Activated naive CD4-positive, alpha-beta T cell treated with anti-CD3 and anti-CD28 coated beads, Interleukin-2, amount 50 U/mL, for 16 hours (primary cell): ENCODE measurements at regions not wholly inside any gene's neighbourhood (a gene's known extent, or its start where the extent isn't known, plus 50 kb on each side); places are given as distances from the start of the nearest gene placed in this dataset.
"Not testable (repeated sequence)": the region's sequence is repeated elsewhere in the genome, so short reads cannot be mapped to it uniquely, and the experiment has no call there.

Source experiments
- DNase-seq: peaks from one replicate; pipeline ENCODE4 v3.0.0-alpha.2; 2020

DNA sequence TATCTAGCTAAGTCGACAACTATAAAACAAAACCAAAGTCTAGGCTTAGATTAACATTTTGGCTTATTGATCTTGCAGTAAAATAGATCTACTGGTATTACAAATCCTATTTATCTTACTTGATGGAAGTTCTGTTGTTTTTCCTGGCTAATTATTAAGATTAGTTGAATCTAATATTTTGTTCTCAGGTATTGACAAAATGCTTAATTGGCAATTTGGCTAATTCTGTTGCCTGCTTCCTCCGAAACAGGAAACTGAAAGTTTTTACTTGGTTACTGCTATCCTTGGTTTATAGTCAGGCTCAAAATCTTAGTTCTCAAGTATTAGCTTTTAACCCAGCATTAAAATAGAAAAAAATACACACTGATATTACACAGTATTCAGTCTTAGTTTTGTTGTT, 820.5 kb downstream of the NR2F1-AS1 start:
- DNase-seq: no peak

DNA sequence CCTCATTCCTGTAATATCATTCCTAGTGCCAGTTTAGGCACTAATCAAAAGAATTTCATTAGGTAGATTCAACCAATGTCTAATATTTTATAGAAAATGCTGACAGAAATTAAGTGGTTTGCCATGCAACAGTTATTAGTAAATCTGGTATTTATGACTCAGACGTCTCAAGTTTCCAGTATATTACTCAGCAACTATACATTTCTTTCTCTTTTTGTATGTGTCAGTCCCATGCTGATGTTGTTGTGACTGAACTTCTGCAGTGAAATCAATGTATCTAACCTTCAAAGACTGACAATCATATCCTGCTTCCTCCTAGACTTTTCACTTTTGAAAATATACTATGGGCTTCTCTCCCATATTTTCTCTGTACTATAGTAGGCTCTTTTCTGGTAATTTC, 822.5 kb downstream of the NR2F1-AS1 start:
- no peak for DNase-seq

DNA sequence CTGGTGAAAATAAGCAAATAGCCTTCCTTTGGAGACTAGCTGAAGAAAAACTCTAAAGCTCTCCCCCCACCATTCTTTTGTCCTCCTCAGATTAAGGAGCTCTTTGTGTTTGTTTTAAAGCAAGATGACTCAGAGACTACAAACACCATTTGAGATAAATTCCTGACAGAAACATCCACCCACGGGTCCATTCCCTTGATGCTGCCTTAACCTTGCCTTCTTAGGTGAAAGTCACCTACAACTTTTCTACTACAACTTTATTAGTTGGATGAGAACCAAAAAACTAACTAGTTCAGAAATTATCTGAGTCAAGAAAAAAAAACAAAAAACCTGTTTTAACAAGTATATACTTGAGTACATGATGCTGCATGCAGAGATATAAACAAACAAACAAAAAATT, 831.1 kb downstream of the NR2F1-AS1 start:
- DNase-seq: no peak

DNA sequence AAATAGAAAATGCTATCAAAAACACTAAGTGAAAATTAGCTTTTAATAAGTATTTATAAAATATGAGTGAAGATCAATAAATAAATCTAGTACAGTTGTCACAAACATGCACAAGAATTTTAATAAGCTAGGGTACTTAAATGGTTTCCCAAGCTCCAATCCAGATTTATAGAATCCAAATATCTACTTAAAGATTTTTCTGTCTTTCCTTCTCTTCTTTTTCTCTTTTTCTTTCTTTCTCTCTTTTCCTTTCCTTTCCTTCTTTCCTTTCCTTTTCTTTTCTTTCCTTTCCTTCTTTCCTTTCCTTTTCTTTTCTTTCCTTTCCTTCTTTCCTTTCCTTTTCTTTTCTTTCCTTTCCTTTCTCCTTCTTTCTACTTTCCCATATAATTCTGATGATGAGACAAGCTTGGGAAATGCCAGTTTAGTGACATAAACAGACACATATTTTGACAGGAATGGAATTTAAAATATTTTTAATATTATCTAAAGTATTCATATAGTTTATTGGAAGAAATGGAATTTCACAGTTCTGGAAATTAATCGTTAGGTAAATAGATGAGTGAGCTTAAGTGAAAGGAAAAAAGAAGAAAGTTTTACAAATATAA, 832.8 kb downstream of the NR2F1-AS1 start:
- DNase-seq: no peak

DNA sequence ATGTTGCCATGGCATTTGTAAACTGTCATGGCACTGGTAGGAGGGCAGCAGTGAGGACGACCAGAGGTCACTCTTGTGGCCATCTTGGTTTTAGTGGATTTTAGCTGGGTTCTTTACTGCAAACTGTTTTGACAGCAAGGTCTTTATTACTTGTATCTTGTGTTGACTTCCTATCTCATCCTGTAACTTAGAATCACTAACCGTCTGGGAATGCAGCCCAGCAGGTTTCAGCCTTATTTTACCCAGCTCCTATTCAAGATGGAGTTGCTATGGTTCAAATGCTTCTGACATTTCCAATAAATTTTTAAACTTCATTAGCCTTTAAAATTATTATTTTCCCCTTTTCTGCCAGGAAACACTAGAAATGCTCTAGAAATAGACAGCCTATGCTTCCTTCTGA, 839.1 kb downstream of the NR2F1-AS1 start:
- no peak for DNase-seq

DNA sequence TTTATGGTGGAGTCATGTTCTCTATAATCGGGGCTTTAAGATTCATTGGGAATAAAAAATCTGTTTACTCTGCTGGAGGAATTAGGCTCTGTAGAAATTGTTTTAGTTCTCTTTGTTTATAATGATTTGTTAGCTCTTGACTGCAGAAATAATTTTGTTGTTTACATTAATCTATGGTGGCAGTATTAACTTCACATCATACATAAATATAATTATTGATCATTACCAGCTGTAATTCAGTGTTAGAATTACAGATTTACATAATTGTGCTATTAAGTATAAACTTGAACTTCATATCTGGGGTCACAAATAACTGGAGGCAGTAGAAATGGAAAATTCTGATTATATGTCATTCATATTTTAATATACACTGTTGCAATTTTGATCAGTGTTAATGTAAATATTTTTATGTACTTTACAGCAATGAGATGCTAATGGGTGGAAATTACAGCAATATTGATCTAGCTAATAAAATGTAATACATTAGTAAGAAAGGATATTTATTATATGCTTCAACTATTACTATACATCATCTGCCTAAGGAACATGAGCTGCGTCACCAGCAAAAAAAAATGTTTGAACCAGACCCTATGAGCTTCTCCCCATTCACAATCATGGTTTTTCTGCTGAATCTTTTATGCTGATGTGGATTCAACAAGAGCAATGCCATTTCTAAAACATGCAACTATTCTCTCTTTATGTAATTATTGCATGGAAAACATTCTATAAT, 846.6 kb downstream of the NR2F1-AS1 start:
- DNase-seq: no peak

DNA sequence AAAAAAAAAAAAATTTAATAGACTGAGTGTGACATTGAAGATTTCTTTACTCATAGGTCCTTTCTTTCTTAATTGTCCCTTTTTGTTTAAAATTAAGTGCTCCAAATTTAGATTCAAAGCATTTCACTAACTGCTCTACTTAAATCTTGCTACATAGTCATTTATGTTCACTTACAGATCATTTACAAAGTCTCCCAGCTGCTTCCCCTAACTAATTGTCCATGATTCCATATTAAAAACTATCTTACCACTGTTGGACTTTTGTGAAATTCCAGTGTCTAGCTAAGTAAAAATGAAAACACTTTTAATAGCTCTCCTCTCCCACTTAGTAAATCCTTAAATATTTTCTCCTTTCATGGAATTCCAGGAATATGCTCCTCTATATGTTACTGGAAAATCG, 850.5 kb downstream of the NR2F1-AS1 start:
- DNase-seq: no peak

DNA sequence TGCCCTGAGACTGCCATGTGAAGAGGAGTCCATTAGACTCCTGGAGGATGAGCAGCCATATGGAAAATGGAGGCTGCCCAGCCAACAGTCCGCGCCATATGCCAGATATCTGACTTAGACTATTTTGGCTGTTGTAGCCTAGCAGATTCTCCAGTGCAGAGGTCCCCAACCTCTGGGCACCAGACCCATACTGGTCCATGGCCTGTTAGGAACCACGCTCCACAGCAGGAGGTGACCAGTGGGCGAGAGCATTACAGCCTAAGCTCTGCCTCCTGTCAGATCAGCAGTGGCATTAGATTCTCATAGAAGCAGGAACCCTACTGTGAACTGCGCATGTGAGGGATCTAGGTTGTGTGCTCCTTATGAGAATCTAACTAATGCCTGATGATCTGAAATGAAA, 851.9 kb downstream of the NR2F1-AS1 start:
- no peak for DNase-seq

DNA sequence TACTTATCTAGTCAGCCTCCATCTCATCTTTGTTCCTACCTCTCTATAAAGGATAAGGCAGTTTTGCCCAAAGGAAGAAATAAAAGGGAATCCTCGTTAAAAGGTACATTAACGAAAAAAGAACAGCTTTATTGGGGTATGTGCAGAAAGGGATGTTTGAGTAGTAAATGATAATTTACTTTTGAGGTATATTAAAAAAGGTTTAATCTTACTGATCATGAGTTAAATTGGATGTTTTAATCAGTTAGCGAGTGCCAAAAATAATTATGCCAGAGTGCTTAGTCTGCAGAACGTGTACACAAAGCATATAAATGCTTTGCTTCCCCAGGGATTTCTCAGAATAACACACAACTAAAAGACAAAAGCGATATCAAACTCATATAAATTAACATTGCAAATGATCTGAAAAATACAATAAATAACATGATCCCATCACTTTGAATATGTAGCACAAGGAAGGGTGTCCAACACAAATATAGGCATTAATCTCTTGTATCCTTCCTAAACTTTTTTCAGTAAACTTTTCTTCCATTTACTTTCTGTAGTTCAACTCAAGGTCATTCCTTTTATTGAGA, 865.0 kb downstream of the NR2F1-AS1 start:
- no peak for DNase-seq

DNA sequence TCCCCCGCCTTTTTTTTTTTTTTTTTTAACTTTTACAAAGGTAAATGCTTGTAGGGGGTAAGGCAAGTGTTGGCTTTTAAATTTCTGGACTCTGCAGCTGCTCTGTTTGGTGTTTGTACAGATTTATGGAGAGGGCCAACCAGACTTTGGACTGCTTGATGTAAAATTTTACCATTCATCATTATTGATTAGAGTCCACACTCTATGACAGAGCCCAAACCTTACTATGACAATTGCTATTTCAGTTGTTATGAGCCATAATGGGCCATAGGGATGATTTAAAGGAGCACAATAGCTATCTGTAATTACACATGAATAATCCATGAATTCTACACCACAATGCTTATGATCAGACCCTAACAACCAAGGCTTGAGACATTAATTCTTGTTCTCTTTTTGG, 867.2 kb downstream of the NR2F1-AS1 start:
- no peak for DNase-seq

DNA sequence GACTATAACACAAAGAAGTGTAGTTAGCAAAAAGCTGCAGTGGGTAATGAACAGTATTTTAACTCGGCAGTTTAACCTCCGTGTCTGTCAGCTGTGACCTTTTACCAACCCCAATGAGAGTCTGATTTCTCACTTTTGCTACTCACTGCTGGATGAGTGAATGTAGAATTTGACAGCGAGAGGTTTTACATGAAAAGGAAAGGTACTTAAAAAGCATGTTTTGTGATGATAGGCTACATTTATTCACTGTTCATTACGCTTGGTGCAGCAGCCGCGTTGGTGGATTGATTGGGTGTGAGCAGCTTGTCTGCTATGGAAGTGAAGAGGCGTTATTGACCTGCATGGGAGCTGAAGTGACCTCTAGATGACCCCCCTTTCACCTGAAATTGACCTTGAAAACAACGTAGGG, 867.7 kb downstream of the NR2F1-AS1 start:
- no peak for DNase-seq

DNA sequence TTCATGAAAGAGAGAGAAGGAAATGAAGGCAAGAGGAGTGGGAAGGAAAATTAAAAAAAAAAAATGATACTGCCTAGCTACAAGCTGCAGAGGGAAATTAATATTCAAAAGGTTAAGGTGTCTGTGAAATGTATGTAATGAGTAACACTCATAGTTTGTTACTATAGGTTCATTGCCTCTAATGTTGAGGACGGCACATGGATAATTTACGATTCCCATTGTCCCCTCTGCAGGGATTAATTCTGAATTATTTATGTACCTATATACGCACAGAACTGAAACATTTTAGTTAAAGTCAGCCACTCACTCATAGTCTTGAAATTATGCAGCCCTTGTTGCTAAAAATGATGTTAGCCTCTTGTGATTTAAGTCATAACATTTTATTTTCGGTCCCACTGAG, 869.1 kb downstream of the NR2F1-AS1 start:
- DNase-seq: no peak

DNA sequence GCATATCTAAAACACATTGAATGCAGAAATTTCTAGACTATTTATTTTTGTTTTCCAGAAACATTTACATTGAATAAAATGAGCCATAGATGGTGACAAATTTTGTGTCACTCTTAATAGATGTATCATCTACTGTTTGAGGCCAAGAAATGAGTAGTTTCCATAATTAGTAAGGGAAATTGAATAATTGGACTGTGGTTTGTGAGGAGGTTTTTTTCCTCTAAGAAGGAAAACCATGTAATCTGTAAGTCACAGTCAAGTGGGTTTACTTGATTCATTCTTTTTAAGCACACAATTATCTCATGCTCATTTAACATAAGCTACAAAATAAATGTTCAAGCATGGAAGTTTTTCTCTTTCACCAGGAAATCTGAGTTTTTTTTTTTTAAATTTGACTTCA, 876.4 kb downstream of the NR2F1-AS1 start:
- no peak for DNase-seq

DNA sequence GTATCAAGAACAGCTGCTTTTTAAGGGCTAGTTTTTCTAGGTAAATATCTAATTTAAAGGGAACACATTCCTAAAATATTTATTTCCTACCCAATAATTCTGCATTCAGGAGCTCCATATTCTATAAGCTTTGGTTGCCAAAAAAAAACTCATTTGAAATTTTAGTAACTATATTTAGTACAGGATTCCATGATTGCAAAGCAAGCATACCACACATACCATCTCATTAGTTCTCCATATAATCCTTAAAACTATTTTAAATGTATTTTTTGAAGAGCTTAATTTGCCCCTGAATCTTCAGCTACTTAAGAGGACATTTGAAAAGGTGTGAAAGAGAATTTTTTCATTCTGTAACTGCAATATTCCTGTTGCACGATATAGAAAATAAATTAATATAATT, 877.0 kb downstream of the NR2F1-AS1 start:
- DNase-seq: no peak

DNA sequence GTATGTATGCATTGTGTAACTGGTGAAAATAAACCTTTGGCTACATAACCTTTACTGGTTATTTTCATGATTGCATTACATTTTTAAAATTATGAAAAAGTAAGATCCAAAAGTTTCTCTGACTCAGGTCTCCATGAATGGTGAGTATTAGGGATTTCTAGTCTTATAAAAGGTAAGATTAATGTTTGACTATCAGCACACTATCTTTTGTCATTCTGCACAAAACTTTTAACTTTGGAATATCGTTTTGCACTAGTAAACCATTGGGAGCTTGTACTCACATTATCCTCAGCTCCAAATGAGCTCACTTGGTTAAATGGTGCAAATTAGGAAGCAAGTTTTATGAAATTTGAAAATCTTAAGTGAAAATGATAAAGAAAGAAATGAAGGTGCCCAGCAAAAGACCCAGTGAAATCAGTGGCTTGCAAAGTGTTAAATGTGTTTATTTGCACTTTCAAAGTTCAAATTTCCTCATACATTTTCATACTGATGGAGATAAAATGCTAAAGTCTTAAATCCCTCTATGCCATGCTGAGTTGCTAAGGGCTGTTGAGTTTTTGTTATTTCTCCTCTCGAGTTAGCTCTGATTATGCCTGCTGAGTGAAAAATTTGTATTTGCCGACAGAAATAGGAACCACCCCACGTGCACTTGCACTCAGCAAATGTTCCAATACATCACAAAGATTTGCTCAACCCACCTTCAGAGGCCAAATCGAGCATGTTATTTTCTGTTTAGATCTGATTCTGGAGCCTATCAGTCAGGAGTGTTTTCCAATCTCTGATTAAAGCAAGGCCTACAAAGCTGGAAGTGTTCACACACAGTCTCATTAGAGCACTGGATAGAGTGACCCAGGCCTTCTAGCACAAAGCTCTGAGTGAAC, 885.7 kb downstream of the NR2F1-AS1 start:
- DNase-seq: no peak

DNA sequence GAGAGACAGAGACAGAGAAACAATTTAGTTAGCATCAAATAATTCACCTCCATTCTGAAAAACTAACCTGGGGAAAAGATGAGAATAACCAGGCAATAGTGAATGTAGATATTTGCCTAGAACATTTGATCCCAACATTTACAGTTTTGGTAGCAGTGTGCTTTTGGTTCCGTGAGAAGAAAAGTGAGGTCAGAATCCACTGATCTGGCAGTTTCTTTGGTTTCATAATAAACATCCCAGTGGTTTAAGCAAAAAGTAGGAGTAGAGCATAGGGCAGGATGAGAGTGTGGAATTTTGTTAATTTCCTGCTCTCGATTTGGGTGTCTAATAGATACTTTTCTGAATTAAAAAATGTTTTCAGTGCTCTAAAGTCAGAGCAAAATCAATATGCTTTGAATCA, 887.0 kb downstream of the NR2F1-AS1 start:
- no peak for DNase-seq

DNA sequence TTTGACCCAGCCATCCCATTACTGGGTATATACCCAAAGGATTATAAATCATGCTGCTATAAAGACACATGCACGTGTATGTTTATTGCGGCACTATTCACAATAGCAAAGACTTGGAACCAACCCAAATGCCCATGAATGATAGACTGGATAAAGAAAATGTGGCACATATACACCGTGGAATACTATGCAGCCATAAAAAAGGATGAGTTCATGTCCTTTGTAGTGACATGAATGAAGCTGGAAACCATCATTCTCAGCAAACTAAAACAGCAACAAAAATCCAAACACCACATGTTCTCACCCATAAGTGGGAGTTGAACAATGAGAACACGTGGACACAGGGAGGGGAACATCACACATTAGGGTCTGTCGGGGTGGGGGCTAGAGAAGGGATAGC, 889.1 kb downstream of the NR2F1-AS1 start:
- not testable (repeated sequence) for DNase-seq

DNA sequence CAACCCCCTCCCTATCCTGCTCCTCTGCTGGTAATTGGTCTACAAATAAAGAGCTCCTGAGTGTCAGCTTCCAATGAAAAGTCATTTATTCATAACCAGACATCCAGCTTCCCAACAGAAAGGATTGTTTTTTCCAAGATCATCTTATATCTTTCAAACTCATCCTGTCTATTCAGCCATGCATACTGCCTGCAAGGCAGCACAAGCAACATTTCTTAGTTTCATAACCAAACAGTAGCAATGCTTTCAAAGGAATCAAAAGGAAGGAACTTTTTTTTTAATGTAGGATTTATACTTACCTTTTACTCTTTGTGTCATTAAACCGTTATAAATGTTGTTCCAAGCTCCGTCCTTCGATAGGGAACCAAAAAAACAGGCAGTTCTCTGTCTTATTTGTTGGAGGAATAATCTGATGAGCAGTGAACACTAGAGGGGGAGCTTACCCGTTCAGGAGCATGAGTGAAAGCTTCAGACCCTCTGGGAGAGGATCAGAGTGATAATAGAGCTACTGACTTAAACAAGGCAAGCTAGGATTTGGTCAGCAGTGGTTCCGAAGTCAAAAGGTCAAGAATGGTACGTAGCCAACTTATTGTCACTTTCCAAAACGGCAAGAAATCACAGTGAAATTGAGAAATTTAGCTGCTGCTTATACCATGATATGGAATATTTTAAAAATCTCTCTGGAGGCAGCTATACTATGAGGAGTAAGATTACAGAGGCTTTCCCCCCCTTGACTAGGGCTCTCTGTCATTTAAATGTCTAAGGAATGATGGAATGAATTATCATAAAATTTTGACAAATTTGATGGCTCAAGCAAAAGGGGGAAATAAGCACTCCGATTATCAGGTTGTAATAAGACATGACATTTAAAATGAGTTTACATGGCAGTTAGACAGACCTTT, 892.9 kb downstream of the NR2F1-AS1 start:
- DNase-seq: no peak

DNA sequence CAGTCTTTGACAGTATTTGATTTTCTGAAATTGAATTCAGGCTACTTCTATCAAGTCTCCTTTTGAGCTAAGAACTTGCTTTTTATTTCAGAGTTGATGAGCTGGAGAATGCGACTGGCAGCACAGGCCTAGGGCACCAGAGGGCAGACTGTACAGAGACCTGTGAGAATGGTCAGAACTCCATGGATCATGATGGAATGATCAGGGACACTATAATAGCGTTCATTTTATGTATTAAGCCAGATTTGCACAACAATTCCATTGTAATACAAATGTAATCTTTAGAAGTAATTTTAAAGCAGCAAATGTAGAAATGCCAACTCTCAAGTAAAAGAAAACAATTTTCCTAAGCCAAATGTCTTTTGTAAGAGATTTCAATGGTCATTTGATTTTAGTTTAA, 902.4 kb downstream of the NR2F1-AS1 start:
- DNase-seq: no peak

DNA sequence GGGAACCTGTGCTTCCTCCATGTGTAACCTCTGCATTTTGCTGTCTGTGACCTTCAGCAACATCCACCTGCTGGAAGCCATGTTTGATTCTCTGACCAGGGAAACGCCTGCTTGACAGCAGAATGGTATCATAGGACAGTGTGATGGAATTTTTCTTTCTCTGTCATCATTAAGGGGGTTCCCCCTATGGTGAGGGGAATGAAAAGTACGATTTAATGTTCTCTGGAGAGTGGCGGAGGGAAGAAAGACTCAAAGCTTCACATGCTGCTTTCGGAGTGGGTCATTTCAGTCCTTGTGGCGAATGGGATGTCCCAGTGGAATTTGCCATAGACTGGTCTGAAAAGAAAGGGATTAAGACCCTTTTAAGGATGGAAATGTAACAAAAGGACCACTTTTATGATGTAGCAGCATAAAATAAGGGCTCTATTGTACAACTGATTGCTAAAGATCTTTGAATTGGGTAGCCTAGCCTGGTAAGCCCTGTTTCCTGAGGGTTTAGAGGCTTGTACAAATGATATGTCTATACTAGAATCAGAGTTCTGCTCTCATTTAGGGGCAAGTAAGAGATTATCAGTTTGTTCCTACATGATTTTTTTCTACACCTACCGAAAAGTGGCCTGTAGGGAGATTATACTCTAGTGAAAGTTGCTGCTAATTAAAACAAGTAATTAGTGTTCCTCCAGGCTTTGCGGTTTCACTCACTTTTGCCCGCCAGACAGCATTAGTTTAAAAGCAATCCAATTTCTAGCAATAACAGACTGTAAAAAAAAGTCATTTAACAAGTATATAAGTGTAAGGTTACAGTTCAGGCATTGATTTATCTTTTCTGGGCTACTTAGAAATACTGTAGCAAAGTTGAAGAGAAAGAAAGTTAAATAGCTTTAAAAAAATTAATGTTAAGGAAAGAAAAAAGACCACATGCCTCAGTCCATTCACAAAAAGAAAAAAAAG, 904.5 kb downstream of the NR2F1-AS1 start:
- no peak for DNase-seq

DNA sequence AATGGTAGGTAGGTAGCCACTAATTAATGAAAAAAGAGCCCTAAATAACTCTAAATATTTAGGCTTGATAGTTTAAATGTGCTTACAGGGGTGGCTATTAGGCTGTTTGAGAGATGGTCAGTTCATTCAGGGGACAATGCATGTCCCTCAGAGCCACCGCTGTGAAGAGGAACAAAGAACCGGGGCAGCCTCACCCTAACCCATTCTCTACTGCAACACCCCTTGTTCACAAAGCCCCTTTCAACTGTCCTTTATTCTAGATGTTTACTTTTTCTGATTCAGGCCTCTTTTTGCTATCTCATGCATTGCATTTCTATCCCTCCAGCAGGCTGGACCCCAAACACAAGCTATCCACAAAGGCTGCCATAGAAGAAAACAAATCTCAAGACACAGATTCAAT, 906.7 kb downstream of the NR2F1-AS1 start:
- no peak for DNase-seq
